KMS-11 (cell line): ENCODE measurements at regions not wholly inside any gene's neighbourhood (a gene's known extent, or its start where the extent isn't known, plus 50 kb on each side); places are given as distances from the start of the nearest gene placed in this dataset.

Experiments
- H2AFZ ChIP-seq: fragments of 200-600 bp; sonication (generic); 2 replicates; pipeline ENCODE4 v1.6.1; 2016; ENCODE audit warnings: antibody characterized with exemption, mixed run types, low read depth
- H3K27ac ChIP-seq: fragments of 200-600 bp; sonication (generic); 2 replicates; pipeline ENCODE4 v1.6.1; 2016; ENCODE audit warnings: mild to moderate bottlenecking, mixed run types
- H3K27me3 ChIP-seq: fragments of 200-600 bp; sonication (generic); 2 replicates; pipeline ENCODE4 v1.6.1; 2017; ENCODE audit warnings: mild to moderate bottlenecking, low read depth, mixed run types, moderate library complexity; ENCODE audit not compliant: insufficient read depth
- H3K36me3 ChIP-seq: fragments of 200-600 bp; sonication (generic); 2 replicates; pipeline ENCODE4 v1.6.1; 2017; ENCODE audit warnings: mild to moderate bottlenecking, mixed run types; ENCODE audit not compliant: insufficient read depth
- H3K4me1 ChIP-seq: fragments of 200-600 bp; sonication (generic); 2 replicates; pipeline ENCODE4 v1.6.1; 2016; ENCODE audit warnings: mild to moderate bottlenecking, low read depth, mixed run types; ENCODE audit not compliant: poor library complexity, severe bottlenecking
- H3K4me2 ChIP-seq: fragments of 200-600 bp; sonication (generic); 2 replicates; pipeline ENCODE4 v1.7.0; 2016; ENCODE audit warnings: mild to moderate bottlenecking, mixed run types
- H3K4me3 ChIP-seq: fragments of 200-600 bp; sonication (generic); IDR thresholded peaks from 2 replicates; pipeline ENCODE4 v1.6.1; 2017; ENCODE audit warnings: low read depth, low read length, mixed read lengths; ENCODE audit not compliant: insufficient read depth
- H3K79me2 ChIP-seq: fragments of 200-600 bp; sonication (generic); 2 replicates; pipeline ENCODE4 v1.6.1; 2016; ENCODE audit warnings: low read depth, mixed run types; ENCODE audit not compliant: insufficient read depth
- H3K9ac ChIP-seq: fragments of 200-600 bp; sonication (generic); 2 replicates; pipeline ENCODE4 v1.6.1; 2016; ENCODE audit warnings: mild to moderate bottlenecking, mixed run types
- H4K20me1 ChIP-seq: fragments of 200-600 bp; sonication (generic); 2 replicates; pipeline ENCODE4 v1.6.1; 2016; ENCODE audit warnings: mild to moderate bottlenecking, mixed run types; ENCODE audit not compliant: insufficient read depth
- CTCF ChIP-seq: fragments of 200-600 bp; sonication (generic); conservative IDR thresholded peaks from 2 replicates; pipeline ENCODE4 v1.6.1; 2017; ENCODE audit warnings: low read depth, mild to moderate bottlenecking, antibody characterized with exemption, low read length, moderate library complexity, mixed read lengths

- no peak overlapping the region for H3K27ac ChIP-seq
- no peak overlapping the region for H3K9ac ChIP-seq
- no peaks in the 10 kb centered on the region for H3K79me2 ChIP-seq
- no peak for TF ChIP-seq CTCF
- H3K4me2 ChIP-seq = no peak overlapping the region
- H3K36me3 ChIP-seq = no peaks in the 10 kb centered on the region
- H4K20me1 ChIP-seq = no peaks in the 10 kb centered on the region
- no peaks in the 10 kb centered on the region for H3K27me3 ChIP-seq
- H3K4me1 ChIP-seq = no peaks in the 10 kb centered on the region
- H3K4me3 ChIP-seq = no peak overlapping the region
- no peak overlapping the region for H2AFZ ChIP-seq
Observed at GRCh38 chr22:49297871-49298721, 529.6 kb downstream of the BRD1 start.

DNA sequence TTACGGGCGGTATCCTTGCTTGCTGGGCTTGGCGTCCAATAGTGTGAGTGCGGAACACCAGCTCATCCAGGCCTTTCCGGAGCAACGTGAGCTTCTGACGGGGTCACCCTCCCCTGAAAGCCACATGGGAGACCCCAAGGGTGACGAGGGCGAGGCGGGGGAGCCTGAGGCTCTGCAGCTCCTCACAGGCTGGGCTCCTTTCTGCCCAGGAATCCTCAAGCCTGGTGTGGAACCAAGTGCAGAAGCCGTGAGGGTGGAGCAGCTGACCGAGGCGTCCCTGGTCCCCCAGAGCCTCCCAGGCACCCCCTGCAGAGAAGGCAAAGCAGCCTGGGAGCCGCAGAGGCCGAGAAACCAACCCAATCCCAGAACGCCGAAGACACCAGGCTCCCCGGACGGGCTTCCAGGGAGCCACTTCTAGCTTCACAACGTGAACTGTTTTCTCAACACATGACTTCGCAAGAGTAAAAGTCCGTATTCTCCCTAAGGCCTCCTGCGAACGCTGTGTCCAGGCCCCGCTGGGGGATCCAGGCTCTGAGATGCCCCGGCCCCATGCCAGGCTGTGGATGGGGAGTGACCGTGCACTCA is 530.3 kb downstream of the BRD1 start:
- Histone ChIP-seq H3K4me3 (no peak overlapping the region), H4K20me1 (no peaks in the 10 kb centered on the region), H3K4me1 (no peaks in the 10 kb centered on the region), H3K79me2 (no peaks in the 10 kb centered on the region), H2AFZ (no peak overlapping the region), H3K4me2 (no peak overlapping the region), H3K27me3 (no peaks in the 10 kb centered on the region), H3K9ac (no peak overlapping the region), H3K36me3 (no peaks in the 10 kb centered on the region), H3K27ac (no peak overlapping the region)
- no peak for TF ChIP-seq CTCF

DNA sequence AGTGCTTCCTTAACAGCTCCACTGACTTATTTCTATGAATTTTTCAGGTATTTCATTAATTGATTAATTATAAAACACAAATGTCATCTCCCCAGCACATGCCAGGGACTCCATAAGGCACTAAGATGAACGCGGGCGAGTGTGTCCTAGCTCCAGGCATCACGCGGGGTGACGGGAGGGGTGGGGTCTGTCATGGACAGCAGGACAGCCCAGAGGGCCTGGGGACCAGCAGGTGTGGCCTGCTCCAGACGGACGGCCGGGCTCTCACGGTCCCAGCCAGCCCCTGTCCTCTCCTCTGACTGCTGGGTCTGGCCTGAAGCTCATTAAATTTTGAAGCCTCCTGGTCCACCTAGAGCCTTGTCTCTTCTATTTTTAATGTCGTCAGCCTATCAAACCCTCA is 531.1 kb downstream of the BRD1 start:
- no peaks in the 10 kb centered on the region for H3K4me1 ChIP-seq
- H3K79me2 ChIP-seq = no peaks in the 10 kb centered on the region
- H3K9ac ChIP-seq = no peak overlapping the region
- no peaks in the 10 kb centered on the region for H4K20me1 ChIP-seq
- no peak overlapping the region for H3K27ac ChIP-seq
- no peaks in the 10 kb centered on the region for H3K36me3 ChIP-seq
- no peak overlapping the region for H3K4me3 ChIP-seq
- no peak overlapping the region for H2AFZ ChIP-seq
- no peak for TF ChIP-seq CTCF
- H3K4me2 ChIP-seq = no peak overlapping the region
- no peaks in the 10 kb centered on the region for H3K27me3 ChIP-seq

DNA sequence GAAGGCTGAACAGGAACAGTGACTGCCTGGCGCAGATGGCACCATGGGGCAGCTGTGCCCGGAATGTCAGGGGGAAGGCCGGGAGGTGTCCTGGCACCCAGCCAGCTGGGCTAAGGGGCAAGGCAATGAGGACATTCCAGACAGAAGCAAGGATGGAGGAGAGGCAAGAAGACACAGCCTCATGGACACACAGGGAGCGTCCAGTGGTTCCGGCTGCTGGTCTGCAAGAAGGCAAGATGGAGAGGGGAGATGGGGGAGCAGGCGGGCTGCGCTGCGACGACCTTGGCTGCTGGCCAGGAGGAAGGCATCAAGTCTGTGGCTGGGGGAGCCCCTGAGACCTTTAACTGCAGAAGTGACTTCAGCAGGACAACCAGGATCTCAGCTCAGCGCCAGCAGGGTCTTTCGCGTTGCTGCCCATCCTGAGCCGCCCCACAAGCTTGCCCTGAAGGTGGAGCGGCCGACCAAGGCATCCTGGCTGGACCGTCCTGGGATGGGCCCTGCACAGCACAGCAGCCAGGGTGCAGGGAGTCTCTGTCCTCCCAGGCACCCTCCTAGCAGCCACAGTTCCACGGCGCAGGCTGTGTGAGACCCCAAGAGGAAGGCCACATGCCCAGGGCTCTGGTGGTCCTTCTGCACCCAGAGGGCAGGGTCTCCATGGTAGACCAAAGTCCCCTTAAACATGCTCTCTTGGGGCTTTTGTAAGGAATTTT is 531.7 kb downstream of the BRD1 start:
- no peak overlapping the region for H3K4me2 ChIP-seq
- no peaks in the 10 kb centered on the region for H3K27me3 ChIP-seq
- no peaks in the 10 kb centered on the region for H3K79me2 ChIP-seq
- H3K36me3 ChIP-seq = no peaks in the 10 kb centered on the region
- TF ChIP-seq CTCF = no peak
- no peaks in the 10 kb centered on the region for H3K4me1 ChIP-seq
- no peak overlapping the region for H3K9ac ChIP-seq
- H3K27ac ChIP-seq = no peak overlapping the region
- H3K4me3 ChIP-seq = no peak overlapping the region
- H2AFZ ChIP-seq = no peak overlapping the region
- H4K20me1 ChIP-seq = no peaks in the 10 kb centered on the region
